Left ventricle myocardium inferior (tissue), 1 donor: ENCODE measurements at regions not wholly inside any gene's neighbourhood (a gene's known extent, or its start where the extent isn't known, plus 50 kb on each side); places are given as distances from the start of the nearest gene placed in this dataset.

Experiments used
- DNase-seq: peaks from one replicate; pipeline ENCODE4 v3.0.0-alpha.2; 2020
- H3K27ac ChIP-seq: fragments of 200-600 bp; replicated peaks from 2 replicates; pipeline ENCODE4 v1.8.0; 2021
- H3K27me3 ChIP-seq: fragments of 200-600 bp; 2 replicates; pipeline ENCODE4 v1.8.0; 2021; ENCODE audit warnings: low read depth
- H3K36me3 ChIP-seq: fragments of 200-600 bp; 2 replicates; pipeline ENCODE4 v1.8.0; 2021
- H3K4me1 ChIP-seq: fragments of 200-600 bp; 2 replicates; pipeline ENCODE4 v1.8.0; 2021
- H3K4me3 ChIP-seq: fragments of 200-600 bp; 2 replicates; pipeline ENCODE4 v1.8.0; 2021; ENCODE audit warnings: mild to moderate bottlenecking, moderate library complexity
- H3K9me3 ChIP-seq: fragments of 200-600 bp; replicated peaks from 2 replicates; pipeline ENCODE4 v1.8.0; 2021
- CTCF ChIP-seq: fragments of 200-600 bp; IDR thresholded peaks from 2 replicates; pipeline ENCODE4 v1.8.0; 2021; ENCODE audit warnings: antibody characterized with exemption, mild to moderate bottlenecking, borderline replicate concordance
- intact Hi-C: fragments of 100-400 bp; cut with micrococcal nuclease; formaldehyde crosslinking; loops from one replicate; pipeline ENCODE4 v1.11.0; 2022
- donor health status: DM: no; HTN: yes; CAD: no; lungs with severe emphysema.

GRCh38 chr4:164320847-164321246 is 433.1 kb upstream of the SMIM31 start:
- TF ChIP-seq CTCF: no peak
- DNase-seq: no peak
- H3K9me3 ChIP-seq: peaks cover 7% of the 10 kb centered on the region
- H3K4me1 ChIP-seq: no peaks in the 10 kb centered on the region
- no peaks in the 10 kb centered on the region for H3K36me3 ChIP-seq
- no peak overlapping the region for H3K27ac ChIP-seq
- H3K27me3 ChIP-seq: no peaks in the 10 kb centered on the region
- no peak overlapping the region for H3K4me3 ChIP-seq
- intact Hi-C loops: no loop called here

GRCh38 chr4:164326056-164326455 is 427.9 kb upstream of the SMIM31 start:
- DNase-seq: no peak
- intact Hi-C loops: no loop called here
- H3K4me3 ChIP-seq: no peak overlapping the region
- H3K9me3 ChIP-seq: no peaks in the 10 kb centered on the region
- no peak overlapping the region for H3K27ac ChIP-seq
- no peaks in the 10 kb centered on the region for H3K36me3 ChIP-seq
- TF ChIP-seq CTCF: no peak
- H3K4me1 ChIP-seq: no peaks in the 10 kb centered on the region
- H3K27me3 ChIP-seq: no peaks in the 10 kb centered on the region

- TF ChIP-seq CTCF: no peak
- Histone ChIP-seq H3K36me3 (no peaks in the 10 kb centered on the region), H3K4me3 (no peak overlapping the region), H3K27ac (no peak overlapping the region), H3K9me3 (peaks cover 34% of the 10 kb centered on the region), H3K27me3 (no peaks in the 10 kb centered on the region), H3K4me1 (no peaks in the 10 kb centered on the region)
- intact Hi-C loops: no loop called here
- no peak for DNase-seq
These were observed 416.5 kb upstream of the SMIM31 start for GRCh38 chr4:164337219-164337944.

- no peak for TF ChIP-seq CTCF
- no peaks in the 10 kb centered on the region for H3K4me1 ChIP-seq
- DNase-seq: no peak
- peaks cover 25% of the 10 kb centered on the region for H3K9me3 ChIP-seq
- no peak overlapping the region for H3K27ac ChIP-seq
- intact Hi-C loops: no loop called here
- no peak overlapping the region for H3K4me3 ChIP-seq
- H3K27me3 ChIP-seq: no peaks in the 10 kb centered on the region
- H3K36me3 ChIP-seq: no peaks in the 10 kb centered on the region
These were observed 410.4 kb upstream of the SMIM31 start for GRCh38 chr4:164343472-164343976.

- Histone ChIP-seq H3K4me1 (no peaks in the 10 kb centered on the region), H3K4me3 (no peak overlapping the region), H3K36me3 (no peaks in the 10 kb centered on the region), H3K27ac (no peak overlapping the region), H3K9me3 (peaks cover 21% of the 10 kb centered on the region), H3K27me3 (no peaks in the 10 kb centered on the region)
- DNase-seq: no peak
- TF ChIP-seq CTCF: no peak
- intact Hi-C loops: no loop called here
These were observed 408.2 kb upstream of the SMIM31 start for GRCh38 chr4:164345756-164346155.
